Peyer's patch (tissue), 4 donors: ENCODE measurements at regions not wholly inside any gene's neighbourhood (a gene's known extent, or its start where the extent isn't known, plus 50 kb on each side); places are given as distances from the start of the nearest gene placed in this dataset.

Experiments used
- DNase-seq, 3 donors: peaks; one replicate each; pipeline ENCODE4 v3.0.0-alpha.2; 2017 to 2019
- H3K27ac ChIP-seq, 4 donors: fragments of 200-600 bp; sonication (generic); one replicate each; pipeline ENCODE4 v1.5.1; 2016 to 2019
- H3K27me3 ChIP-seq, 2 donors: fragments of 200-600 bp; sonication (generic); one replicate each; pipeline ENCODE4 v1.5.1; 2019
- H3K36me3 ChIP-seq, 3 donors: fragments of 200-600 bp; sonication (generic); one replicate each; pipeline ENCODE4 v1.5.1; 2016 to 2019
- H3K4me1 ChIP-seq, 4 donors: fragments of 200-600 bp; sonication (generic); one replicate each; pipeline ENCODE4 v1.5.1; 2016 to 2019
- H3K4me3 ChIP-seq, 4 donors: fragments of 200-600 bp; sonication (generic); 1 replicate in 3 of 4; 2 replicates in 1 of 4; pipeline ENCODE4 v1.5.1; 2016 to 2019; ENCODE audit warnings: mild to moderate bottlenecking in 1 of 4
- H3K9me3 ChIP-seq, 4 donors: fragments of 200-600 bp; sonication (generic); one replicate each; pipeline ENCODE4 v1.5.1; 2016 to 2019; ENCODE audit warnings: mild to moderate bottlenecking in 1 of 4
- POLR2A ChIP-seq, 2 donors: fragments of 450-650 bp; IDR thresholded peaks; one replicate each; pipeline ENCODE4 v1.5.1; 2017; ENCODE audit warnings: antibody characterized with exemption in 2 of 2, mild to moderate bottlenecking in 2 of 2, moderate library complexity in 2 of 2
- TF ChIP-seq, protein P1 (sequence below), 6 experiments: fragments of 450-650 bp in 4 of 6; fragments of 200-600 bp in 2 of 6; sonication (generic) in 1 of 6; IDR thresholded peaks; one replicate each; pipeline ENCODE4 v1.5.1; 2017 to 2019; ENCODE audit warnings: antibody characterized with exemption in 6 of 6, mild to moderate bottlenecking in 3 of 6, moderate library complexity in 1 of 6

DNA sequence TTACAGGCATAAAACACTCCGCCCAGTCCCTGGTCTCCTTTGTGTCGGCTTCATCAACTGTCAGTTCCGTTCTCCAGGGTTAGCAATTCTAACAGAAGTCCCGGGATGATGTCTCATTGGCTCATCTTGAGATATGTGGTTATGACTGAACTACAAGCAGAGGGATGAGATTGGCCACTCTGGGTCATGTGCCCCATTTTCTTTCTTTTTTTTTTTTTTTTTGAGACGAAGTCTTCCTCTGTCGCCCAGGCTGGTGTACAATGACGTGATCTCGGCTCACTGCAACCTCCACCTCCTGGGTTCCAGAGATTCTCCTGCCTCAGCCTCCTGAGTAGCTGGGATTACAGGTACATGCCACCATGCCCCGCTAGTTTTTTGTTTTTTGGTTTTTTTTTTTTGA lies 95.4 kb upstream of the MRI1 start:
- Histone ChIP-seq H3K4me3 (no peak overlapping the region), H3K4me1 (no peaks in the 10 kb centered on the region), H3K27me3 (no peaks in the 10 kb centered on the region), H3K36me3 (no peaks in the 10 kb centered on the region), H3K9me3 (peaks cover 0 to 7% (median 0%) of the 10 kb centered on the region in 4 donors), H3K27ac (no peak overlapping the region)
- no peak for DNase-seq
- TF ChIP-seq, protein P1, sequence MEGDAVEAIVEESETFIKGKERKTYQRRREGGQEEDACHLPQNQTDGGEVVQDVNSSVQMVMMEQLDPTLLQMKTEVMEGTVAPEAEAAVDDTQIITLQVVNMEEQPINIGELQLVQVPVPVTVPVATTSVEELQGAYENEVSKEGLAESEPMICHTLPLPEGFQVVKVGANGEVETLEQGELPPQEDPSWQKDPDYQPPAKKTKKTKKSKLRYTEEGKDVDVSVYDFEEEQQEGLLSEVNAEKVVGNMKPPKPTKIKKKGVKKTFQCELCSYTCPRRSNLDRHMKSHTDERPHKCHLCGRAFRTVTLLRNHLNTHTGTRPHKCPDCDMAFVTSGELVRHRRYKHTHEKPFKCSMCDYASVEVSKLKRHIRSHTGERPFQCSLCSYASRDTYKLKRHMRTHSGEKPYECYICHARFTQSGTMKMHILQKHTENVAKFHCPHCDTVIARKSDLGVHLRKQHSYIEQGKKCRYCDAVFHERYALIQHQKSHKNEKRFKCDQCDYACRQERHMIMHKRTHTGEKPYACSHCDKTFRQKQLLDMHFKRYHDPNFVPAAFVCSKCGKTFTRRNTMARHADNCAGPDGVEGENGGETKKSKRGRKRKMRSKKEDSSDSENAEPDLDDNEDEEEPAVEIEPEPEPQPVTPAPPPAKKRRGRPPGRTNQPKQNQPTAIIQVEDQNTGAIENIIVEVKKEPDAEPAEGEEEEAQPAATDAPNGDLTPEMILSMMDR (IDR thresholded peaks at IDR 0.05): no peak
- no peak for TF ChIP-seq POLR2A (IDR thresholded peaks at IDR 0.05)

DNA sequence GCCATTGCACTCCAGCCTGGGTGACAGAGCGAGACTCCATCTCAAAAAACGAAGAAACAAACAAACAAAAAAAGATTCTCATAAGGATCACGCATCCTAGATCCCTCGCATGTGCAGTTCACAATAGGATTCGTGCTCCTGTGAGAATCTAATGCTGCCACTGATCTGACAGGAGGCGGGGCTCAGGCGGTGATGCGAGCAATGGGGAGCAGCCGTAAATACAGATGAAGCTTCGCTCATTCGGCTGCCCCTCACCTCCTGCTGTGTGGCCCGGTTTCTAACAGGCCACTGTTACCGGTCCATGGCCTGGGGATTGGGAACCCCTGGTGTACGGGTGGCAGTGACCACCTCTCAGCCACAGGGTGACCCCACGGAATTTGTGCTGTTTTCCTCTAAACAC lies 98.2 kb upstream of the MRI1 start:
- no peaks in the 10 kb centered on the region for H3K4me1 ChIP-seq
- H3K27ac ChIP-seq: no peak overlapping the region
- no peak for DNase-seq
- no peaks in the 10 kb centered on the region for H3K36me3 ChIP-seq
- TF ChIP-seq, protein P1 (IDR thresholded peaks at IDR 0.05): no peak
- no peak for TF ChIP-seq POLR2A (IDR thresholded peaks at IDR 0.05)
- no peaks in the 10 kb centered on the region for H3K9me3 ChIP-seq
- H3K4me3 ChIP-seq: no peak overlapping the region
- no peaks in the 10 kb centered on the region for H3K27me3 ChIP-seq

- H3K4me3 ChIP-seq: no peak overlapping the region
- H3K27ac ChIP-seq: no peak overlapping the region
- H3K36me3 ChIP-seq: no peaks in the 10 kb centered on the region
- H3K4me1 ChIP-seq: no peaks in the 10 kb centered on the region
- no peaks in the 10 kb centered on the region for H3K27me3 ChIP-seq
- H3K9me3 ChIP-seq: no peaks in the 10 kb centered on the region
- no peak for TF ChIP-seq POLR2A (IDR thresholded peaks at IDR 0.05)
- TF ChIP-seq, protein P1 (IDR thresholded peaks at IDR 0.05): no peak
- peak in 1 of 3 donors; percentile 18 for DNase-seq
These were observed 99.0 kb upstream of the MRI1 start for GRCh38 chr19:13665125-13665905.

- TF ChIP-seq POLR2A (IDR thresholded peaks at IDR 0.05): no peak
- TF ChIP-seq, protein P1 (IDR thresholded peaks at IDR 0.05): no peak
- Histone ChIP-seq H3K9me3 (no peaks in the 10 kb centered on the region), H3K27ac (no peak overlapping the region), H3K36me3 (no peaks in the 10 kb centered on the region), H3K27me3 (no peaks in the 10 kb centered on the region), H3K4me3 (no peak overlapping the region), H3K4me1 (no peaks in the 10 kb centered on the region)
- DNase-seq: no peak
These were observed 111.3 kb upstream of the MRI1 start for GRCh38 chr19:13652810-13653590.

GRCh38 chr19:13646758-13647157 lies 117.6 kb upstream of the MRI1 start:
- H3K27ac ChIP-seq: no peak overlapping the region
- no peaks in the 10 kb centered on the region for H3K4me1 ChIP-seq
- H3K4me3 ChIP-seq: no peak overlapping the region
- no peaks in the 10 kb centered on the region for H3K9me3 ChIP-seq
- no peaks in the 10 kb centered on the region for H3K36me3 ChIP-seq
- H3K27me3 ChIP-seq: no peaks in the 10 kb centered on the region
- DNase-seq: no peak
- TF ChIP-seq, protein P1 (IDR thresholded peaks at IDR 0.05): no peak
- no peak for TF ChIP-seq POLR2A (IDR thresholded peaks at IDR 0.05)
